ENCODE measurements at regions not wholly inside any gene's neighbourhood (a gene's known extent, or its start where the extent isn't known, plus 50 kb on each side); places are given as distances from the start of the nearest gene placed in this dataset.

- no peak for DNase-seq
- no peak overlapping the region for H2AFZ ChIP-seq (ENCODE audit: insufficient read depth, low read length, poor library complexity)
- no peak overlapping the region for H3K4me3 ChIP-seq (ENCODE audit: low read depth, low read length)
- H2BK5ac ChIP-seq (ENCODE audit: low read depth, low read length, poor library complexity), result no peak overlapping the region
- H3K18ac ChIP-seq (ENCODE audit: low read length), result no peak overlapping the region
- no peak overlapping the region for H2BK120ac ChIP-seq (ENCODE audit: insufficient read depth, low read length, poor library complexity)
- H3K79me2 ChIP-seq (ENCODE audit: control insufficient read depth, insufficient read depth, low read length, poor library complexity), result no peaks in the 10 kb centered on the region
- H3K36me3 ChIP-seq (ENCODE audit: control insufficient read depth in 1 of 2, insufficient read depth in 2 of 2, low read length in 2 of 2), result no peaks in the 10 kb centered on the region
- H3K4me1 ChIP-seq (ENCODE audit: control insufficient read depth in 1 of 2, insufficient read depth in 2 of 2, low read length in 2 of 2), result no peaks in the 10 kb centered on the region
- no peak overlapping the region for H4K91ac ChIP-seq (ENCODE audit: low read depth, low read length)
- H3K23ac ChIP-seq (ENCODE audit: low read length), result no peak overlapping the region
- H2BK12ac ChIP-seq (ENCODE audit: low read length), result no peak overlapping the region
- no peak overlapping the region for H3K4ac ChIP-seq (ENCODE audit: low read depth, low read length)
- no peak overlapping the region for H4K8ac ChIP-seq (ENCODE audit: low read depth, low read length)
- no peaks in the 10 kb centered on the region for H3K79me1 ChIP-seq (ENCODE audit: low read length)
- H3K14ac ChIP-seq (ENCODE audit: low read length), result no peak overlapping the region
- H3K9ac ChIP-seq (ENCODE audit: low read length), result no peak overlapping the region
- H3K4me2 ChIP-seq (ENCODE audit: low read length), result no peak overlapping the region
- no CpG with 5 or more reads among the region's 5 CpGs for WGBS (ENCODE audit: extremely low coverage, insufficient coverage, insufficient read length)
- H3K9me3 ChIP-seq (ENCODE audit: insufficient read depth, low read depth, low read length), result no peaks in the 10 kb centered on the region
- no peak overlapping the region for H4K12ac ChIP-seq (ENCODE audit: low read depth, low read length)
- H2AK5ac ChIP-seq (ENCODE audit: low read length), result no peak overlapping the region
- no peaks in the 10 kb centered on the region for H3K27me3 ChIP-seq (ENCODE audit: insufficient read depth, low read length)
- no peak overlapping the region for H3K27ac ChIP-seq (ENCODE audit: low read depth, low read length)
These were observed 194.7 kb downstream of the FGFR2 start for GRCh38 chr10:121403527-121403926.

GRCh38 chr10:121404611-121405010 lies 193.6 kb downstream of the FGFR2 start:
- Histone ChIP-seq H3K27me3 (ENCODE audit: insufficient read depth, low read length) (no peaks in the 10 kb centered on the region), H3K4me1 (ENCODE audit: control insufficient read depth in 1 of 2, insufficient read depth in 2 of 2, low read length in 2 of 2) (no peaks in the 10 kb centered on the region), H3K23ac (ENCODE audit: low read length) (no peak overlapping the region), H3K9me3 (ENCODE audit: insufficient read depth, low read depth, low read length) (no peaks in the 10 kb centered on the region), H3K4me3 (ENCODE audit: low read depth, low read length) (no peak overlapping the region), H3K9ac (ENCODE audit: low read length) (no peak overlapping the region), H2BK120ac (ENCODE audit: insufficient read depth, low read length, poor library complexity) (no peak overlapping the region), H3K4ac (ENCODE audit: low read depth, low read length) (no peak overlapping the region), H3K27ac (ENCODE audit: low read depth, low read length) (no peak overlapping the region), H2AFZ (ENCODE audit: insufficient read depth, low read length, poor library complexity) (no peak overlapping the region), H3K79me2 (ENCODE audit: control insufficient read depth, insufficient read depth, low read length, poor library complexity) (no peaks in the 10 kb centered on the region), H3K4me2 (ENCODE audit: low read length) (no peak overlapping the region), H4K12ac (ENCODE audit: low read depth, low read length) (no peak overlapping the region), H3K79me1 (ENCODE audit: low read length) (no peaks in the 10 kb centered on the region), H3K36me3 (ENCODE audit: control insufficient read depth in 1 of 2, insufficient read depth in 2 of 2, low read length in 2 of 2) (no peaks in the 10 kb centered on the region), H4K8ac (ENCODE audit: low read depth, low read length) (no peak overlapping the region), H2BK12ac (ENCODE audit: low read length) (no peak overlapping the region), H3K18ac (ENCODE audit: low read length) (no peak overlapping the region), H4K91ac (ENCODE audit: low read depth, low read length) (no peak overlapping the region), H2AK5ac (ENCODE audit: low read length) (no peak overlapping the region), H3K14ac (ENCODE audit: low read length) (no peak overlapping the region), H2BK5ac (ENCODE audit: low read depth, low read length, poor library complexity) (no peak overlapping the region)
- no CpG with 5 or more reads among the region's 4 CpGs for WGBS (ENCODE audit: extremely low coverage, insufficient coverage, insufficient read length)
- DNase-seq, result no peak

- no peak overlapping the region for H2AFZ ChIP-seq (ENCODE audit: insufficient read depth, low read length, poor library complexity)
- no peak overlapping the region for H2AK5ac ChIP-seq (ENCODE audit: low read length)
- H3K23ac ChIP-seq (ENCODE audit: low read length), result no peak overlapping the region
- no peaks in the 10 kb centered on the region for H3K79me2 ChIP-seq (ENCODE audit: control insufficient read depth, insufficient read depth, low read length, poor library complexity)
- H4K12ac ChIP-seq (ENCODE audit: low read depth, low read length), result no peak overlapping the region
- no peak for DNase-seq
- no peak overlapping the region for H2BK12ac ChIP-seq (ENCODE audit: low read length)
- H4K91ac ChIP-seq (ENCODE audit: low read depth, low read length), result no peak overlapping the region
- H3K36me3 ChIP-seq (ENCODE audit: control insufficient read depth in 1 of 2, insufficient read depth in 2 of 2, low read length in 2 of 2), result no peaks in the 10 kb centered on the region
- no peaks in the 10 kb centered on the region for H3K9me3 ChIP-seq (ENCODE audit: insufficient read depth, low read depth, low read length)
- no peak overlapping the region for H2BK5ac ChIP-seq (ENCODE audit: low read depth, low read length, poor library complexity)
- no peak overlapping the region for H3K4me2 ChIP-seq (ENCODE audit: low read length)
- H3K4me3 ChIP-seq (ENCODE audit: low read depth, low read length), result no peak overlapping the region
- H3K18ac ChIP-seq (ENCODE audit: low read length), result no peak overlapping the region
- no peaks in the 10 kb centered on the region for H3K79me1 ChIP-seq (ENCODE audit: low read length)
- H3K9ac ChIP-seq (ENCODE audit: low read length), result no peak overlapping the region
- no CpG with 5 or more reads among the region's 3 CpGs for WGBS (ENCODE audit: extremely low coverage, insufficient coverage, insufficient read length)
- no peak overlapping the region for H2BK120ac ChIP-seq (ENCODE audit: insufficient read depth, low read length, poor library complexity)
- no peak overlapping the region for H3K27ac ChIP-seq (ENCODE audit: low read depth, low read length)
- H3K4me1 ChIP-seq (ENCODE audit: control insufficient read depth in 1 of 2, insufficient read depth in 2 of 2, low read length in 2 of 2), result no peaks in the 10 kb centered on the region
- no peaks in the 10 kb centered on the region for H3K27me3 ChIP-seq (ENCODE audit: insufficient read depth, low read length)
- H3K4ac ChIP-seq (ENCODE audit: low read depth, low read length), result no peak overlapping the region
- H4K8ac ChIP-seq (ENCODE audit: low read depth, low read length), result no peak overlapping the region
- no peak overlapping the region for H3K14ac ChIP-seq (ENCODE audit: low read length)
These were observed 193.1 kb downstream of the FGFR2 start for GRCh38 chr10:121405096-121405495.

DNA sequence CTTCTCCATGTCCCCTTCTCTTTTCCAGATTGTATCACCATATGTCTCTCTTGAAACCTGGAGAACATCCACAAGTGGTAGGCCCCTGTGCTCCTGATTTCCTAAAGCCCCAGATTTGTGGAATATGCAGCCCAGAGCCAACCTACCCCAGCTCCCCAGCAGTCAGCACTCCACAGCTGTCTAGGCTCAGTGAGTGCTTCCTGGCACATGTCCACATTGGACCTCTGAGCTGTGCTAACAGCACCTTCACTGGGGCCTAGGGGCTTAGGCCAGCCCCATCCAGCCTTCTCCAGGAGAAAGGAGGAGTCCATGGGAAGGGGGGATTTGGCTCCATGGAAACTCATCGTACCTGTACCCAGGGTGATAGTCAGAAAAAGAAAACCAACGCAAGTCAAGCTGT lies 192.7 kb downstream of the FGFR2 start:
- no peak overlapping the region for H3K4ac ChIP-seq (ENCODE audit: low read depth, low read length)
- no peak overlapping the region for H3K4me3 ChIP-seq (ENCODE audit: low read depth, low read length)
- no peaks in the 10 kb centered on the region for H3K79me2 ChIP-seq (ENCODE audit: control insufficient read depth, insufficient read depth, low read length, poor library complexity)
- no peak overlapping the region for H2BK12ac ChIP-seq (ENCODE audit: low read length)
- no peaks in the 10 kb centered on the region for H3K4me1 ChIP-seq (ENCODE audit: control insufficient read depth in 1 of 2, insufficient read depth in 2 of 2, low read length in 2 of 2)
- H3K9ac ChIP-seq (ENCODE audit: low read length), result no peak overlapping the region
- no peak overlapping the region for H3K18ac ChIP-seq (ENCODE audit: low read length)
- H3K14ac ChIP-seq (ENCODE audit: low read length), result no peak overlapping the region
- no peaks in the 10 kb centered on the region for H3K27me3 ChIP-seq (ENCODE audit: insufficient read depth, low read length)
- H3K23ac ChIP-seq (ENCODE audit: low read length), result no peak overlapping the region
- WGBS (ENCODE audit: extremely low coverage, insufficient coverage, insufficient read length), result no CpG with 5 or more reads among the region's 2 CpGs
- no peaks in the 10 kb centered on the region for H3K36me3 ChIP-seq (ENCODE audit: control insufficient read depth in 1 of 2, insufficient read depth in 2 of 2, low read length in 2 of 2)
- H3K9me3 ChIP-seq (ENCODE audit: insufficient read depth, low read depth, low read length), result no peaks in the 10 kb centered on the region
- H4K12ac ChIP-seq (ENCODE audit: low read depth, low read length), result no peak overlapping the region
- H3K27ac ChIP-seq (ENCODE audit: low read depth, low read length), result no peak overlapping the region
- H4K8ac ChIP-seq (ENCODE audit: low read depth, low read length), result no peak overlapping the region
- no peak for DNase-seq
- H2BK120ac ChIP-seq (ENCODE audit: insufficient read depth, low read length, poor library complexity), result no peak overlapping the region
- no peak overlapping the region for H2AK5ac ChIP-seq (ENCODE audit: low read length)
- H3K79me1 ChIP-seq (ENCODE audit: low read length), result no peaks in the 10 kb centered on the region
- H2BK5ac ChIP-seq (ENCODE audit: low read depth, low read length, poor library complexity), result no peak overlapping the region
- H3K4me2 ChIP-seq (ENCODE audit: low read length), result no peak overlapping the region
- no peak overlapping the region for H4K91ac ChIP-seq (ENCODE audit: low read depth, low read length)
- no peak overlapping the region for H2AFZ ChIP-seq (ENCODE audit: insufficient read depth, low read length, poor library complexity)

Data from trophoblast cell (in vitro differentiated cells and primary cell).